Adrenal gland (tissue), 5 donors: ENCODE measurements at regions not wholly inside any gene's neighbourhood (a gene's known extent, or its start where the extent isn't known, plus 50 kb on each side); places are given as distances from the start of the nearest gene placed in this dataset.

Source experiments
- POLR2A ChIP-seq, 2 donors: fragments of 450-650 bp; IDR thresholded peaks; one replicate each; pipeline ENCODE4 v1.6.1; 2017; ENCODE audit warnings: antibody characterized with exemption in 2 of 2, mild to moderate bottlenecking in 2 of 2, moderate library complexity in 1 of 2
- TF ChIP-seq, protein P1 (sequence below), 6 experiments: fragments of 450-650 bp in 4 of 6; fragments of 200-600 bp in 2 of 6; sonication (generic) in 1 of 6; IDR thresholded peaks; 1 replicate in 5 of 6; 2 replicates in 1 of 6; pipeline versions ENCODE4 v1.5.1 to v1.8.0; 2016 to 2021; ENCODE audit warnings: antibody characterized with exemption in 6 of 6, mild to moderate bottlenecking in 2 of 6, moderate library complexity in 1 of 6
- donor health status: DM: no; HTN: no; CAD: no.

DNA sequence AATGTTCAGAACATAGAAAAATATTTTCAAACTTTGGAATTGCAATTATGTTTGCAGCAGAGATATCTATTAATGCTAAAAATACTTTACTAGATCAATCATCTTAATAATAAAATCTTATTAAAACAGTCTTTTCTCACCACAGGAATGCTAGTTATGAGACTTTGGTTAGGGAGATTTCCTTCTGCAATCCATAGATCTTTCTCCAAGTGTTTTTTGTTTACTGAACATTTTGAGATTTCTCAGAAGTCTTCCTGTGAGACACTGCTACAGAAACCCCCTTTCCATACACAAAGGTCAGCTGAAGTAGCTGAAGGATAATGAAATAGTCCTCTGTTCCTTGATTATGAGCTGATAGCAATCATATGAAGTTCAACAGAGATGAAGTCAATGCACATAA, 59.4 kb upstream of the RAPH1 start:
- TF ChIP-seq, protein P1, sequence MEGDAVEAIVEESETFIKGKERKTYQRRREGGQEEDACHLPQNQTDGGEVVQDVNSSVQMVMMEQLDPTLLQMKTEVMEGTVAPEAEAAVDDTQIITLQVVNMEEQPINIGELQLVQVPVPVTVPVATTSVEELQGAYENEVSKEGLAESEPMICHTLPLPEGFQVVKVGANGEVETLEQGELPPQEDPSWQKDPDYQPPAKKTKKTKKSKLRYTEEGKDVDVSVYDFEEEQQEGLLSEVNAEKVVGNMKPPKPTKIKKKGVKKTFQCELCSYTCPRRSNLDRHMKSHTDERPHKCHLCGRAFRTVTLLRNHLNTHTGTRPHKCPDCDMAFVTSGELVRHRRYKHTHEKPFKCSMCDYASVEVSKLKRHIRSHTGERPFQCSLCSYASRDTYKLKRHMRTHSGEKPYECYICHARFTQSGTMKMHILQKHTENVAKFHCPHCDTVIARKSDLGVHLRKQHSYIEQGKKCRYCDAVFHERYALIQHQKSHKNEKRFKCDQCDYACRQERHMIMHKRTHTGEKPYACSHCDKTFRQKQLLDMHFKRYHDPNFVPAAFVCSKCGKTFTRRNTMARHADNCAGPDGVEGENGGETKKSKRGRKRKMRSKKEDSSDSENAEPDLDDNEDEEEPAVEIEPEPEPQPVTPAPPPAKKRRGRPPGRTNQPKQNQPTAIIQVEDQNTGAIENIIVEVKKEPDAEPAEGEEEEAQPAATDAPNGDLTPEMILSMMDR (IDR thresholded peaks at IDR 0.05) = no peak
- TF ChIP-seq POLR2A (IDR thresholded peaks at IDR 0.05) = no peak
